Mammary epithelial cell (primary cell): ENCODE measurements at regions not wholly inside any gene's neighbourhood (a gene's known extent, or its start where the extent isn't known, plus 50 kb on each side); places are given as distances from the start of the nearest gene placed in this dataset.

Source experiments
- CTCF ChIP-seq, 2 donors: IDR thresholded peaks in 1 of 2; conservative IDR thresholded peaks in 1 of 2; 2 replicates each; pipeline ENCODE4 v1.5.1; 2011 to 2012; ENCODE audit warnings: inconsistent platforms in 2 of 2, low read length in 2 of 2, mild to moderate bottlenecking in 2 of 2, control low read depth in 1 of 2, low read depth in 1 of 2; ENCODE audit not compliant: insufficient read depth in 1 of 2; ENCODE audit errors: extremely low read depth in 1 of 2
- EZH2 ChIP-seq: IDR thresholded peaks from 2 replicates; pipeline ENCODE4 v1.6.1; 2012; ENCODE audit warnings: low read length, inconsistent platforms, borderline replicate concordance

DNA sequence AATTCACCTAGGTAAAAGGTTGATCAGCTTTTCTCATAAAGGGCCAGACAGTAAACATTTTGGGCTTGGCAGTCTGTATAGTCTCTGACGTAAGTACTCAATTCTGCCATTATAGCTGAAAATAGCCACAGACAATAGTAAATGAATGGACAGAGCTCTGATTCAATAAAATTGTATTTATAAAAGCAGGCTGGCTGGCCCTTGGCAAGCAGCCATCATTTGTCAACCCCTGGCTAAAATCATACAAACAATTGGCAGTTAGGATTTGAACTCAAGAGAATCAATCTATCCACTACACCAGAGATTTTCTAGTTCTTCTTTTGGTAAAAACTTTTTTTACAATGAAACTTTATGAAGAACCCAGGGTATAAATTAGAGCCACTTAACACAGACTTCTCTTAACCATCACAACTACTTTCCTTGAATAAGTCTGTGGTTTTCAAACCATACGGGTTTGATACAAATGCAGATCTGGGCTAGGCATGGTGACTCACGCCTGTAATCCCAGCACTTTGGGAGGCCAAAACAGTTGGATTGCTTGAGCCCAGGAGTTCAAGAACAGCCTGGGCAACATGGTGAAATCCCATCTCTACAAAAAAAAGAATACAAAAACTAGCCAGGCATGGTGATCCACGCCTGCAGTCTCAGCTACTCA is 124.5 kb downstream of the SLC16A9 start:
- TF ChIP-seq CTCF (conservative IDR thresholded peaks at IDR 0.05 in 1 of 2, IDR thresholded peaks at IDR 0.05 in 1 of 2; ENCODE audit: extremely low read depth in 1 of 2, insufficient read depth in 1 of 2, low read depth in 1 of 2, low read length in 2 of 2): no peak
- no peak for TF ChIP-seq EZH2
